ENCODE measurements at regions not wholly inside any gene's neighbourhood (a gene's known extent, or its start where the extent isn't known, plus 50 kb on each side); places are given as distances from the start of the nearest gene placed in this dataset.

GRCh38 chr1:101290922-101291561, 54.2 kb downstream of the S1PR1 start:
- no peak for DNase-seq

DNA sequence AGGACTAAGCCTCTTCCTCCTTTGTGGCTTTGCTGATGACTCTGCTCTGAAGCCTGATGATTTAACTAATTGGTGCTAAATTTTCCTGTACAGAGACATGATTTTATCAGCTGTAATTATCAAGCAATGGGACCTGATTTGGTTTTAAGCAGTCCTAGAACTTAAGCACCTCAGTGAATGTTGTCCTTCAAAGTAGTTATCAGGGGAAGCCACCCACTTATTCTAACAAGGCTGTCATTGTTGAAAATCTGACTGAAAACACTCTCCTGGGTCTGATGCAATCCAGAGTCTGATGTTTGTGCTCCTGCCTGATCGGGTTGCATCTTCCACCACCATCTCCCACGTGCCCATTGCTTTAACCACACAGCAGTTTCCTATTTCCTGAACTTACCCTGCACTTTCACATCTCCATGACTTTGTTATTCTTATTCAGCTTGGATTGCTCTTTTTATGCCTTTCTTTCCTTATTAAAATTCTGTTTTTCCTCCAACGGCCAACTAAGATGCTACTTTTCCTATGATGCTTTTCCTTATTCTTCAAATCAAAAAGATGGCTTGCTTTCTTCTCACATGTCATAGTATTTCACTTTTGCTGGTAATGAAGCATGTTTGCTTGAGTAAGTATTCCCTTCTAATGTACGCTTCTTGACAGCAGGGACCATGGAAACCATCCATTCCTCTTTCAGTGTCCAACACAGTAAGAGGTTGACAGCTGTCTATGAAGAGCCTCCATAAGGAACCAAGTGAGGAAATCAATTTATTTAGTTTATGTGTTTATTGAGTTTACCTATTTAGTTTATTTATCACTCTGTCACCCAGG, 55.0 kb downstream of the S1PR1 start:
- peak in 2 of 3 donors; percentile 38 to 40 for DNase-seq

DNA sequence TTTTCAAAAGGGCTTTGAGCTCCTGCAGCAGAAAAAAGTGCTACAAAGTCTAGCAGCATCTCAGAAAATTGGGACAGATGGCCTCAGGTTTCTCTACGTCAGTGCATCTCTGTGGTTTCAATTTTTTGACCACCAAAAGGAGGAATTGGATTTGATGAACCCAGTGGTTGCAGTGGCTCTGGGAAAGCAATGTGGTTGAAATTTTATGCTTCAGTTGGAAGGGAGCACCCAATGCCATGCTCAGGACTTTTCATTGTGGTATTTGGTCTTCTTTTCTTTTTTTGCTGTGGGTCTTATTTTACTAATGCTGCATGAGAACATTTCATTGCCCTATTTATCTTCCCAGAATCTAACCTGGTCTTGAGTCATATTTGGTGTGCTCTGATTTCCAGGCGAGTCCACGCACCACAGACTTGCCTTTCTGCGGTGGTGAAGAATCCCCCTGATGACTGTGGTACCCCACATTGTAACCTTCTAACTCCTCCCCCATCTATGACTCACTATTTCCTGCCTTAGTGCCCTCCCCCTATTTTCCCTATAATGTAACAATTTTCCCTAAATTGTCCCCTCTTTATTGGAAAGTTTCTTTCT, 56.7 kb downstream of the S1PR1 start:
- peak in 1 of 3 donors; percentile 24 for DNase-seq

GRCh38 chr1:101295209-101295608, 58.4 kb downstream of the S1PR1 start:
- DNase-seq, result no peak

GRCh38 chr1:101298663-101299062, 61.8 kb downstream of the S1PR1 start:
- no peak for DNase-seq

DNA sequence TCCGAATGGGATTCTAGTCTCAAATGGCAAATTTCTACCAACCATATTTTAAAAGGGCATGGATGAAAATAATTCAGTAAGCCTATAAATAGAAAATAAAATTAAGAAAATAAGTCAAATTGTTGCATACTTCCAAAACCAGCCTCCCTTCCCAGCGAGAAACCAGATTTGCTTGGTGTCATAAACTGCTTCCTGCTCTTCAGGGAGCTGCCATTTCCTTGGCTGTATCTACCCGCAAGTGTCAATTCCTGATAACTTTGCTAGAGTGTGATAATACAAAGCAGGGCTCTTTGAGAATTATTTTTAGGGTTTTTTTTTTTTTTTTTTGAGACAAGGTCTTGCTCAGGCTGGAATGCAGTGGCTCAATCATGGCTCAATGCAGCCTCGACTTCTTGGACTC, 62.3 kb downstream of the S1PR1 start:
- no peak for DNase-seq

DNA sequence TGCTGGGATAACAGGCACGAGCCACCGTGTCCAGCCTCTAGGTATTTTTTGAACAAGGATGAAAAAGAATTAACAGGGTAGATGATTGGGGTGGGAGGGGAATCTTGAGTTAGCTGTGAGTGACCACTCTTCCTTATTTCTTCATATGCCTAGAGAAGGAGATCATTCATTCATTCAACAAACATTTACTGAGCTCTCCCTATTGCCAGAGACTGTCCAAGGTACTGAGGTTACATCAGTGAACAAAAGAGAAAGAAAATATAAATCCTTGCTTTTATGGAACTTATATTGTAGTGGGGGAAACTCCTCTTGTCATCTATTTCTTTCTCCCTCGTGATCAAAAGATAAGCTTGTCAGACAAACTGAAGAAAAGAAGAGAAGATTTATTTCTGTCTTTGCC, 62.9 kb downstream of the S1PR1 start:
- DNase-seq, result no peak

DNA sequence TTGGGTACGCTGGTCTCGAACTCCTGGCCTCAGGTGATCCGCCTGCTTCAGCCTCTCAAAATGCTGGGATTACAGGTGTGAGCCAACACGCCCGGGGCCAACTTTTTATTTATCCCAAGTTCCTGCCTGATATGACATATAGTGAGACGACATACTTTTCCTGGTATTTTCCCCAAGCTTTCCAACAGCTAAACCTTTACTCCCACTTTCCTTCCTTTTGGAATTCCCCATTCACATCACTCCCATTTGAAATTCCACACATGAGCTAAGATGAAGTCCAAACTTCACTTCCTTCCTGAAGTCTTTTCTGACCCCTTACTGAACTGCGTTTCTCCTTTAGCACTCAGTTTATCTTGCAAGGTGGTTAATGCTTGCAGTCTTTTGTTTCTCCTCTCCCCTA, 64.1 kb downstream of the S1PR1 start:
- DNase-seq, result no peak

DNA sequence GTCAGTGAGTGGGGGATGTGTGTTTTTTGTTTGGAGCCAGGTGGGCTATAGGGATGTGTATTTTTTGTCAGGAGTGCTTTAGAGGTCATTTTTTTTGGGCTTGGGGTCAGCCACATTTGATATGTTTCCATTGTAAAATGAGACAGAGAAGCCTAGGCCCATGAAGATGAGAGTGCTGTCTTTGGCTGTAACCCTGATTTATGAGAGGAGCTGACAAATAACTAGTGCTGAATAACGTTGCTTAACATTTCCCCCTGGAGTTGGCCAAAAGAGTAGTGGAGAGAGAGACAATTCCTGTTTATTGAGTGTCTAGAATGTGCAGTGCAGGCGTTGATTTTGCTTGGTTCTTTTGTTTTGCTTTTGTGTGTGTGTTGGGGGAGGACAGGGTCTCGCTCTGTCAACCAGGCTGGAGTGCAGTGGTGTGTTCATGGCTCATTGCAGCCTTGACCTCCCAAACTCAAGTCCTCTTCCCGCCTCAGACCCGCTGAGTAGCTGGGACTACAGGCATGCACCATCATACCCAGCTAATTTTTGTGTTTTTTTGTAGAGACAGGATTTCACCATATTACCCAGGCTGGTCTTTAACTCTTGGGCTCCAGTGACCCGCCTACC, 64.7 kb downstream of the S1PR1 start:
- DNase-seq, result no peak

DNA sequence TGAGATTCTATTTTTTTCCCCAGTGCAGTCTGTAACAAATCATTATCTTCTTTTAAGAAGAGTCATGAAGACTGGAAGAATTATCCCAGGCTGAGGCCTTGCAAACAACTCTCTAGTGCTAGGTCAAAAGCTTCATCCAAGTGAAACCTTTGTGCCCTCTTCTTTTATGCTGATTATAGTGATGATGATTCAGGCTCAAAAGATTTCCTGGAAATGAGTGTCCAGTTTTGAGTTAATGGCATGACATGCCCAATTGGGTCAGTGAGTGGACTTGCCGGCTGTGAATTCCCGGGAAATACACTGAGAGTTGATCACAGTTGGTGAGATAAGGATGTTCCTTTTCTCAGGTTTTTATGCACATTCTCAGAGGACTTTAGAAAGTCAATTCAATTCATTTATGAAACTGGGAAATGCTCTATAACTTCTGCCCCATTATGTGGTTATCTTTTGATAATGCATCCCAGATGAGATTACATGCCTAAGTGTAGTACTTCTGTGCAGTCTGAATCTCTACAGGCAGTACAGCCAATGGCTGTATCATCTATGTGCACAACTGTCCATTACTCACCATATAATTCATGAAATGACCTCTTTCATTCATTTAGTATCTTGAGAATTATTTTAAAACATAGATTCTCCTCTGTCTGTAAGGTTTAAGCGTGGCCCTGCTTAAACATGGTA, 66.2 kb downstream of the S1PR1 start:
- no peak for DNase-seq

DNA sequence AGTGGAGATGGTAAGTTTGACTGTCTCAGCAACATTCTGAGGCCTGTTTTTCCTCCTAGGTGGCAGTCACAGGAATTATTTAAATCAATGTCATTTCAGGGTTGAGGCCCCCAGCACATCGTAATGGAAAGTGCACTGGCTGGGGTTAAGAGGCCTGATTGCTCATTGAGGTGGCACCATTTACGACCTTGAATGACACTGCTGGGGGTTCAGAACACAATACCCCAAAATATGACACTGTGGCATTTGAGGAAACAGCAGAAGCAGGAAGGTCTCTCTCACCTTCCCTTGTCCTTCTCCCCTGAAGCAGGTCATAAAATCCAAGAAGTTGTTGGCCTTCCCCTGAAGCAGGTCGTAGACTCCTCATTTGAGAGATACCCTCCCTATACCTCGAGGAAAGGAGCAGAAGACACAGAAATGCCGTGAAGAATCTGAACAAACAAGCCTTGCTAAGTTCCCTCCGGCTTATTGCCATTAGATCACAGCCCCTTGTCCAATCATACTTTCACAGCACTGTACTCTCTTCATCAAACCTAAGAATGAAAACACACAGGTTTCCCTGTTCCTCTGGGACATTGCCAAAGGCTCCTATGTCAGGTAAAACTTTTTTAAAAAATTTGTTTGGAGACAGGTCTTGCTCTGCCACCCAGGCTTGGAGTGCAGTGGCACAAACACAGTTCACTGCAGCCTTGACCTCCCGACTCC, 71.3 kb downstream of the S1PR1 start:
- no peak for DNase-seq

DNA sequence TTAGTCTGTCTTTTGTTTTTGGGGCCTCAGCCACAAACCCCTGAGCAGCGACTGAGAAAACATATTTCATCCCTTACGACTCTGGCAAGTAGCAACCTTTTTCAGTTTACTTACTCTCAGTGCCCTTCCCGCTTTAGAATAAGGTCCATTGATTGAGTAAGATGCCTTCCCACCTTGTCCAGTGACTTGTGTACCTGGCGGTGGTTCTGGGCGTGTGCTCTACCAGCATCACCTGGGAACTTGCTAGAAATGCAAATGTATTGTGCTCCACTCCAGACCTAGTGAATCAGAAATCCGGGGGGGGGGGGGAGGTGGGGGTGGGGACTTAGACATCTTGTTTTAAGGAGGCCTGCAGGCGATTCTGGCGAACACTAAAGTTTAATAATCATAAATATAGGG, 72.1 kb downstream of the S1PR1 start:
- no peak for DNase-seq

GRCh38 chr1:101309334-101310311, 72.8 kb downstream of the S1PR1 start:
- DNase-seq, result peak; percentile 38 to 77 (median 69)

DNA sequence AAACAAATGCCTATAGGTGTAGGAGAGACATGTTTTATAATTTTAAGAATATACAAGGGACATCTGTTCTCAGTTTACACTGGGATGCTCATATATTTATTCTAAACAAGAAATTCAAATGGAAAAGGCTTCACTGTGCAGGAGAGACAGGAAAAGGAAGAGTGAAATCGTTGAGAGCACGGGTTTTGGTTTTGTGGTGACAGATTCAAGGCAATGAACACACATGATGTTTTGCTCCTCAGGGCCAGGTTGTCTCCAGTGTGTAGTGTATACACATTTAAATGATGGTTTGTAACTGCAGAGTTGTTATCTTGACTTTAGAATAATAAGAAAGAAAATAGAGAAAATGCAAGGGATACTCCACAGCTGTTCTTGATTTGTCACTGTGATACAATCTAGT, 73.7 kb downstream of the S1PR1 start:
- DNase-seq, result no peak

- no peak for DNase-seq
These were observed 74.5 kb downstream of the S1PR1 start for GRCh38 chr1:101311146-101311920.

GRCh38 chr1:101312147-101312546, 75.3 kb downstream of the S1PR1 start:
- no peak for DNase-seq

DNA sequence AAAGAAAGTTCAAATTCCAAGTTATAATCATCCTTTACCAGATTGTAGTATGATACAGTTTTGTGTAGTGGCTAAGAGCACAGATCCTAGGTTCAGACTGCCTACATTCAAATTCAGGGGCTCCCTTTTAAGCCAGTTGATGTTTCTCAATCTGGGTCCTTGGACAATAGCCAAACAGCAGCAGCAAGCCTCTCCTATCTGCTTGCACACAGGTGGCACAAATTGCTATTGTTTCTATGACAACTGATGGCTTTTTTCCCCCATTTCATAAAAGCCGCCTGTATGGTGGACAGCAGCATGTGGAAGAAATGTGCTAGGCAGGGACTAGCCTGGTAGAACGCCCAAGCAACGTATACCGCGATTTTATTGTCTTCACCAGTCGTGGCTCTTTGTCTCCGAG, 76.5 kb downstream of the S1PR1 start:
- DNase-seq, result no peak

DNA sequence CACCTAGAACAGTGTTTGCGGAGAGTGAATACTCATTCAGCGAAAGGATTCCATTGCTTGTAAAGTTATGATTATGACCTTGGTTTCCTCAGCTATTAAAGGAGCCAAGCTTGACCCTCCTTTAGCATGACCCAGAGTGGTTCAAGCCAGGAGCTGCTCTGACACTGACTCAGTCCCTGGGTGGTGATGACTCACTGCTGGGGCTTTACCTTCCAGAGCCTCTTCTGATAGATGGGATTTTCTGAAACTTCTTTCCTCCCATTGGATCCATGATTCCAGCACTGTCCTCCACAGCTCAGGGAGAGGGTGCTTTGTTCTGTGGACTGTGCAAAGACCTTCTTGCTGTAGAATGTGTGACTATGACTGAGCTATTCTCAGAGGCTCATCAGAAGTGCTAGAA, 77.4 kb downstream of the S1PR1 start:
- DNase-seq, result peak in 1 of 3 donors; percentile 8

- DNase-seq, result no peak
These were observed 79.4 kb downstream of the S1PR1 start for GRCh38 chr1:101316256-101316655.
